GM23338 (cell line): ENCODE measurements at regions not wholly inside any gene's neighbourhood (a gene's known extent, or its start where the extent isn't known, plus 50 kb on each side); places are given as distances from the start of the nearest gene placed in this dataset.

Source experiments
- ATAC-seq: fragments of 200-7000 bp; cut with Tn5 transposase; 3 replicates; pipeline ENCODE4 v1.9.1; 2020
- DNase-seq: peaks from one replicate; pipeline ENCODE4 v3.0.0-alpha.2; 2015; ENCODE audit warnings: low spot score
- H2AFZ ChIP-seq: fragments of 200-600 bp; sonication (generic); 2 replicates; pipeline ENCODE4 v1.8.0; 2016; ENCODE audit warnings: antibody characterized with exemption, mild to moderate bottlenecking, moderate library complexity
- H3F3A ChIP-seq: fragments of 200-600 bp; sonication (generic); replicated peaks from 2 replicates; pipeline ENCODE4 v1.8.0; 2017; ENCODE audit warnings: antibody characterized with exemption, mixed run types, low read depth
- H3K27ac ChIP-seq: fragments of 200-600 bp; sonication (generic); 2 replicates; pipeline ENCODE4 v1.6.1; 2016; ENCODE audit warnings: low read depth
- H3K27me3 ChIP-seq: fragments of 200-600 bp; sonication (generic); 2 replicates; pipeline ENCODE4 v1.8.0; 2016; ENCODE audit warnings: mild to moderate bottlenecking, mixed run types, moderate library complexity; ENCODE audit not compliant: insufficient read depth
- H3K36me3 ChIP-seq: fragments of 200-600 bp; sonication (generic); 2 replicates; pipeline ENCODE4 v1.8.0; 2016; ENCODE audit warnings: mild to moderate bottlenecking; ENCODE audit not compliant: insufficient read depth
- H3K4me1 ChIP-seq: fragments of 200-600 bp; sonication (generic); 2 replicates; pipeline ENCODE4 v1.8.0; 2016; ENCODE audit warnings: mild to moderate bottlenecking, moderate library complexity; ENCODE audit not compliant: insufficient read depth
- H3K4me2 ChIP-seq: fragments of 200-600 bp; sonication (generic); 2 replicates; pipeline ENCODE4 v1.7.1; 2017; ENCODE audit warnings: mixed run types
- H3K4me3 ChIP-seq: fragments of 200-600 bp; sonication (generic); 2 replicates; pipeline ENCODE4 v1.6.1; 2016; ENCODE audit warnings: mixed run types
- H3K79me2 ChIP-seq: fragments of 200-600 bp; sonication (generic); replicated peaks from 2 replicates; pipeline ENCODE4 v1.8.0; 2017; ENCODE audit warnings: mild to moderate bottlenecking; ENCODE audit not compliant: insufficient read depth
- H3K9me2 ChIP-seq: fragments of 200-600 bp; sonication (generic); 2 replicates; pipeline ENCODE4 v1.8.0; 2017; ENCODE audit not compliant: insufficient read depth
- H4K20me1 ChIP-seq: fragments of 200-600 bp; sonication (generic); replicated peaks from 2 replicates; pipeline ENCODE4 v1.8.0; 2017; ENCODE audit warnings: mild to moderate bottlenecking; ENCODE audit not compliant: insufficient read depth
- H3K27ac Mint-ChIP-seq: 2 replicates; pipeline ENCODE4 v1.8.0; 2020; ENCODE audit warnings: inconsistent platforms, mild to moderate bottlenecking, moderate library complexity, mixed read lengths
- H3K27me3 Mint-ChIP-seq: 3 replicates; pipeline ENCODE4 v1.8.0; 2022; ENCODE audit warnings: low read depth, mild to moderate bottlenecking, moderate library complexity, mixed read lengths, inconsistent platforms; ENCODE audit not compliant: insufficient read depth, poor library complexity
- H3K36me3 Mint-ChIP-seq: 3 replicates; pipeline ENCODE4 v1.8.0; 2021; ENCODE audit warnings: low read depth, mild to moderate bottlenecking, inconsistent platforms, moderate library complexity, mixed read lengths
- H3K4me1 Mint-ChIP-seq: 3 replicates; pipeline ENCODE4 v1.8.0; 2020; ENCODE audit warnings: mild to moderate bottlenecking, inconsistent platforms, mixed read lengths
- H3K4me3 Mint-ChIP-seq: 3 replicates; pipeline ENCODE4 v1.8.0; 2021; ENCODE audit warnings: moderate library complexity, mild to moderate bottlenecking, inconsistent platforms, mixed read lengths
- H3K9me3 Mint-ChIP-seq: 3 replicates; pipeline ENCODE4 v1.8.0; 2020; ENCODE audit warnings: moderate library complexity, mild to moderate bottlenecking, inconsistent platforms, mixed read lengths
- CREB1 ChIP-seq: fragments of 250-450 bp; sonication (Bioruptor Pico); IDR thresholded peaks from 2 replicates; pipeline ENCODE4 v1.5.0; 2020; ENCODE audit warnings: low read depth, mild to moderate bottlenecking, moderate library complexity
- CTCF ChIP-seq, 2 experiments: fragments of 200-600 bp in 1 of 2; sonication (generic) in 1 of 2; conservative IDR thresholded peaks; 2 replicates each; pipeline versions ENCODE4 v1.5.1 to v1.6.1; 2016 to 2017; ENCODE audit warnings: antibody characterized with exemption in 2 of 2, low read depth in 2 of 2, mild to moderate bottlenecking in 2 of 2, moderate library complexity in 1 of 2
- EZH2 ChIP-seq: fragments of 200-600 bp; sonication (generic); IDR thresholded peaks from one replicate; pipeline ENCODE4 v1.8.0; 2017; ENCODE audit warnings: antibody characterized with exemption, mild to moderate bottlenecking, low read depth; ENCODE audit not compliant: unreplicated experiment
- EZH2phosphoT487 ChIP-seq: fragments of 200-600 bp; sonication (generic); IDR thresholded peaks from one replicate; pipeline ENCODE4 v1.8.1; 2018; ENCODE audit warnings: antibody characterized with exemption; ENCODE audit not compliant: unreplicated experiment
- JUNB ChIP-seq: IDR thresholded peaks from one replicate; pipeline ENCODE4 v1.6.1; 2016; ENCODE audit warnings: antibody characterized with exemption; ENCODE audit not compliant: unreplicated experiment
- NANOG ChIP-seq: IDR thresholded peaks from 2 replicates; pipeline ENCODE4 v1.6.1; 2016; ENCODE audit warnings: antibody characterized with exemption, borderline replicate concordance
- POLR2AphosphoS5 ChIP-seq: IDR thresholded peaks from 2 replicates; pipeline ENCODE4 v1.6.1; 2016; ENCODE audit warnings: antibody characterized with exemption, low read depth
- STAT1 ChIP-seq: IDR thresholded peaks from one replicate; pipeline ENCODE4 v1.6.1; 2016; ENCODE audit warnings: antibody characterized with exemption; ENCODE audit not compliant: unreplicated experiment
- ZNF114 ChIP-seq: fragments of 250-450 bp; sonication (Bioruptor Pico); IDR thresholded peaks from 2 replicates; pipeline ENCODE4 v1.5.0; 2020; ENCODE audit warnings: mild to moderate bottlenecking, moderate library complexity
- ZNF331 ChIP-seq: fragments of 250-450 bp; sonication (Bioruptor Pico); IDR thresholded peaks from 2 replicates; pipeline ENCODE4 v1.5.0; 2020; ENCODE audit warnings: low read depth, mild to moderate bottlenecking, moderate library complexity
- TF ChIP-seq, protein P1 (sequence below): IDR thresholded peaks from 2 replicates; pipeline ENCODE4 v1.6.1; 2016; ENCODE audit warnings: antibody characterized with exemption
- TF ChIP-seq, protein P2 (sequence below): IDR thresholded peaks from one replicate; pipeline ENCODE4 v1.6.1; 2018; ENCODE audit warnings: antibody characterized with exemption; ENCODE audit not compliant: unreplicated experiment

GRCh38 chr4:137076908-137077307, 455.4 kb downstream of the PCDH18 start:
- TF ChIP-seq CTCF (conservative IDR thresholded peaks at IDR 0.05; ENCODE audit: low read depth in 2 of 2), result no peak
- TF ChIP-seq JUNB, result no peak
- no peak for TF ChIP-seq EZH2
- no peak for TF ChIP-seq EZH2phosphoT487
- TF ChIP-seq, protein P1, sequence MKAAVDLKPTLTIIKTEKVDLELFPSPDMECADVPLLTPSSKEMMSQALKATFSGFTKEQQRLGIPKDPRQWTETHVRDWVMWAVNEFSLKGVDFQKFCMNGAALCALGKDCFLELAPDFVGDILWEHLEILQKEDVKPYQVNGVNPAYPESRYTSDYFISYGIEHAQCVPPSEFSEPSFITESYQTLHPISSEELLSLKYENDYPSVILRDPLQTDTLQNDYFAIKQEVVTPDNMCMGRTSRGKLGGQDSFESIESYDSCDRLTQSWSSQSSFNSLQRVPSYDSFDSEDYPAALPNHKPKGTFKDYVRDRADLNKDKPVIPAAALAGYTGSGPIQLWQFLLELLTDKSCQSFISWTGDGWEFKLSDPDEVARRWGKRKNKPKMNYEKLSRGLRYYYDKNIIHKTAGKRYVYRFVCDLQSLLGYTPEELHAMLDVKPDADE, result no peak

DNA sequence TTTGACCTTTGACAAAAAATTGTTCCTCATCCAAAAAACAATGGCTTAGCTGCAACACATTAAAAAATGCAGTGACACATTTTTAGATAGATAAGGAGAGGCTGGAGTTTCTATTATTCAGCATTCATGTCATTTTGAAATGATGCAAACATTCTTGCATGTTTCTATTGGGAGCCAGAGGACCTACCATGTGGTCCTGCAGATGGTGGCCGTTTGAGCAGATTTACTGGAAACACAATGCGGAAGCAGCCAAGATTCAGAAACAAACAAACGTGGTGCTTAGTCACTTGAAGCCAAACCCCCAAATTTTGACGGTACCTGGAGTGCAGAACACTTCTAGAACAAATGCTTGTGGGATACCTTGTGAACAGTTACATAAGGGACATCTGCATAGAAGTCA, 456.7 kb downstream of the PCDH18 start:
- Histone ChIP-seq H3F3A (no peaks in the 10 kb centered on the region), H3K4me3 (no peak overlapping the region), H3K4me2 (no peak overlapping the region), H4K20me1 (no peaks in the 10 kb centered on the region), H3K9me2 (peaks cover 5% of the 10 kb centered on the region; the same call in 1 of the 2 replicates), H3K4me1 (no peaks in the 10 kb centered on the region), H3K27me3 (no peaks in the 10 kb centered on the region), H2AFZ (no peak overlapping the region), H3K36me3 (no peaks in the 10 kb centered on the region), H3K27ac (no peak overlapping the region), H3K79me2 (no peaks in the 10 kb centered on the region)
- H3K9me3 Mint-ChIP-seq, result peaks cover 10% of the 10 kb centered on the region; the same call in 2 of the 3 replicates
- H3K27ac Mint-ChIP-seq, result no peak overlapping the region
- ATAC-seq (no peak), DNase-seq (no peak)
- no peak overlapping the region for H3K4me3 Mint-ChIP-seq
- no peaks in the 10 kb centered on the region; the same call in 2 of the 3 replicates for H3K36me3 Mint-ChIP-seq
- peaks cover 2% of the 10 kb centered on the region for H3K27me3 Mint-ChIP-seq
- H3K4me1 Mint-ChIP-seq, result no peaks in the 10 kb centered on the region
- TF ChIP-seq ZNF114 (no peak), EZH2 (no peak), POLR2AphosphoS5 (no peak), NANOG (no peak), CTCF (conservative IDR thresholded peaks at IDR 0.05; ENCODE audit: low read depth in 2 of 2) (no peak), EZH2phosphoT487 (no peak), ZNF331 (CRISPR knock-in tag) (no peak), STAT1 (no peak), JUNB (no peak), CREB1 (CRISPR knock-in tag) (no peak)
- TF ChIP-seq, protein P1, result no peak
- TF ChIP-seq, protein P2, sequence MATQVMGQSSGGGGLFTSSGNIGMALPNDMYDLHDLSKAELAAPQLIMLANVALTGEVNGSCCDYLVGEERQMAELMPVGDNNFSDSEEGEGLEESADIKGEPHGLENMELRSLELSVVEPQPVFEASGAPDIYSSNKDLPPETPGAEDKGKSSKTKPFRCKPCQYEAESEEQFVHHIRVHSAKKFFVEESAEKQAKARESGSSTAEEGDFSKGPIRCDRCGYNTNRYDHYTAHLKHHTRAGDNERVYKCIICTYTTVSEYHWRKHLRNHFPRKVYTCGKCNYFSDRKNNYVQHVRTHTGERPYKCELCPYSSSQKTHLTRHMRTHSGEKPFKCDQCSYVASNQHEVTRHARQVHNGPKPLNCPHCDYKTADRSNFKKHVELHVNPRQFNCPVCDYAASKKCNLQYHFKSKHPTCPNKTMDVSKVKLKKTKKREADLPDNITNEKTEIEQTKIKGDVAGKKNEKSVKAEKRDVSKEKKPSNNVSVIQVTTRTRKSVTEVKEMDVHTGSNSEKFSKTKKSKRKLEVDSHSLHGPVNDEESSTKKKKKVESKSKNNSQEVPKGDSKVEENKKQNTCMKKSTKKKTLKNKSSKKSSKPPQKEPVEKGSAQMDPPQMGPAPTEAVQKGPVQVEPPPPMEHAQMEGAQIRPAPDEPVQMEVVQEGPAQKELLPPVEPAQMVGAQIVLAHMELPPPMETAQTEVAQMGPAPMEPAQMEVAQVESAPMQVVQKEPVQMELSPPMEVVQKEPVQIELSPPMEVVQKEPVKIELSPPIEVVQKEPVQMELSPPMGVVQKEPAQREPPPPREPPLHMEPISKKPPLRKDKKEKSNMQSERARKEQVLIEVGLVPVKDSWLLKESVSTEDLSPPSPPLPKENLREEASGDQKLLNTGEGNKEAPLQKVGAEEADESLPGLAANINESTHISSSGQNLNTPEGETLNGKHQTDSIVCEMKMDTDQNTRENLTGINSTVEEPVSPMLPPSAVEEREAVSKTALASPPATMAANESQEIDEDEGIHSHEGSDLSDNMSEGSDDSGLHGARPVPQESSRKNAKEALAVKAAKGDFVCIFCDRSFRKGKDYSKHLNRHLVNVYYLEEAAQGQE, result no peak

More at GRCh38 chr4:137076908-137077307, 455.4 kb downstream of the PCDH18 start:
- Mint-ChIP-seq H3K9me3 (peaks cover 10% of the 10 kb centered on the region; the same call in 2 of the 3 replicates), H3K4me1 (no peaks in the 10 kb centered on the region), H3K4me3 (no peak overlapping the region), H3K27me3 (peaks cover 2% of the 10 kb centered on the region), H3K27ac (no peak overlapping the region), H3K36me3 (no peaks in the 10 kb centered on the region; the same call in 2 of the 3 replicates)
- Histone ChIP-seq H4K20me1 (no peaks in the 10 kb centered on the region), H3K9me2 (peaks cover 5% of the 10 kb centered on the region; the same call in 1 of the 2 replicates), H2AFZ (no peak overlapping the region), H3K4me3 (no peak overlapping the region), H3K36me3 (no peaks in the 10 kb centered on the region), H3K79me2 (no peaks in the 10 kb centered on the region), H3K4me1 (no peaks in the 10 kb centered on the region), H3K27me3 (no peaks in the 10 kb centered on the region), H3K27ac (no peak overlapping the region), H3F3A (no peaks in the 10 kb centered on the region), H3K4me2 (no peak overlapping the region)
- DNase-seq (no peak), ATAC-seq (no peak)
